ENCODE measurements at regions not wholly inside any gene's neighbourhood (a gene's known extent, or its start where the extent isn't known, plus 50 kb on each side); places are given as distances from the start of the nearest gene placed in this dataset.

- ATAC-seq (ENCODE audit: low FRiP score) (no peak), DNase-seq (no peak)
- intact Hi-C loops (cut with DNase I) = no loop called here
- peaks cover 2 to 5% of the 10 kb centered on the region in 2 donors for H3K4me1 ChIP-seq (ENCODE audit: control insufficient read depth in 1 of 2, insufficient read depth in 2 of 2, low read length in 2 of 2)
- no peaks in the 10 kb centered on the region for H3K27me3 ChIP-seq (ENCODE audit: control insufficient read depth in 1 of 2, insufficient read depth in 2 of 2, low read length in 1 of 2)
- no peak overlapping the region for H3K27ac ChIP-seq (ENCODE audit: low read depth in 1 of 2, low read length in 2 of 2)
- WGBS, 2 donors = 98 to 100% methylated on average over 3 of the region's 3 CpGs
- no peaks in the 10 kb centered on the region for H3K9me3 ChIP-seq (ENCODE audit: control insufficient read depth, low read length)
- no peaks in the 10 kb centered on the region for H3K36me3 ChIP-seq (ENCODE audit: control insufficient read depth in 1 of 2, insufficient read depth in 2 of 2, low read length in 1 of 2)
- no peak overlapping the region for H3K4me3 ChIP-seq (ENCODE audit: low read length in 2 of 2)
Measured at GRCh38 chr14:85421186-85421877, 108.6 kb upstream of the FLRT2 start.

- Histone ChIP-seq H3K9me3 (ENCODE audit: control insufficient read depth, low read length) (no peaks in the 10 kb centered on the region), H3K4me3 (ENCODE audit: low read length in 2 of 2) (no peak overlapping the region), H3K27ac (ENCODE audit: low read depth in 1 of 2, low read length in 2 of 2) (no peak overlapping the region), H3K4me1 (ENCODE audit: control insufficient read depth in 1 of 2, insufficient read depth in 2 of 2, low read length in 2 of 2) (peaks cover 2 to 5% of the 10 kb centered on the region in 2 donors), H3K36me3 (ENCODE audit: control insufficient read depth in 1 of 2, insufficient read depth in 2 of 2, low read length in 1 of 2) (no peaks in the 10 kb centered on the region), H3K27me3 (ENCODE audit: control insufficient read depth in 1 of 2, insufficient read depth in 2 of 2, low read length in 1 of 2) (no peaks in the 10 kb centered on the region)
- intact Hi-C loops (cut with DNase I) = no loop called here
- DNase-seq = no peak
- 96 to 98% methylated on average over 3 of the region's 3 CpGs for WGBS, 2 donors
- ATAC-seq (ENCODE audit: low FRiP score) = no peak
Measured at GRCh38 chr14:85423889-85424288, 106.1 kb upstream of the FLRT2 start.

- H3K27me3 ChIP-seq (ENCODE audit: control insufficient read depth in 1 of 2, insufficient read depth in 2 of 2, low read length in 1 of 2) = no peaks in the 10 kb centered on the region
- no peak overlapping the region for H3K4me3 ChIP-seq (ENCODE audit: low read length in 2 of 2)
- peaks cover 2 to 5% of the 10 kb centered on the region in 2 donors for H3K4me1 ChIP-seq (ENCODE audit: control insufficient read depth in 1 of 2, insufficient read depth in 2 of 2, low read length in 2 of 2)
- no peak for DNase-seq
- H3K9me3 ChIP-seq (ENCODE audit: control insufficient read depth, low read length) = no peaks in the 10 kb centered on the region
- WGBS, 2 donors = 67 to 70% methylated on average over 3 of the region's 3 CpGs
- no peak for ATAC-seq (ENCODE audit: low FRiP score)
- no peaks in the 10 kb centered on the region for H3K36me3 ChIP-seq (ENCODE audit: control insufficient read depth in 1 of 2, insufficient read depth in 2 of 2, low read length in 1 of 2)
- intact Hi-C loops (cut with DNase I) = no loop called here
- no peak overlapping the region for H3K27ac ChIP-seq (ENCODE audit: low read depth in 1 of 2, low read length in 2 of 2)
Measured at GRCh38 chr14:85425507-85425906, 104.4 kb upstream of the FLRT2 start.

GRCh38 chr14:85426068-85426935 is 103.6 kb upstream of the FLRT2 start:
- Histone ChIP-seq H3K27me3 (ENCODE audit: control insufficient read depth in 1 of 2, insufficient read depth in 2 of 2, low read length in 1 of 2) (no peaks in the 10 kb centered on the region), H3K27ac (ENCODE audit: low read depth in 1 of 2, low read length in 2 of 2) (no peak overlapping the region), H3K4me1 (ENCODE audit: control insufficient read depth in 1 of 2, insufficient read depth in 2 of 2, low read length in 2 of 2) (peaks cover 2 to 5% of the 10 kb centered on the region in 2 donors), H3K36me3 (ENCODE audit: control insufficient read depth in 1 of 2, insufficient read depth in 2 of 2, low read length in 1 of 2) (no peaks in the 10 kb centered on the region), H3K4me3 (ENCODE audit: low read length in 2 of 2) (no peak overlapping the region), H3K9me3 (ENCODE audit: control insufficient read depth, low read length) (no peaks in the 10 kb centered on the region)
- DNase-seq (no peak), ATAC-seq (ENCODE audit: low FRiP score) (no peak)
- 26 to 28% methylated on average over 4 of the region's 4 CpGs for WGBS, 2 donors
- intact Hi-C loops (cut with DNase I) = no loop called here

GRCh38 chr14:85428926-85429325 is 101.0 kb upstream of the FLRT2 start:
- no peaks in the 10 kb centered on the region for H3K27me3 ChIP-seq (ENCODE audit: control insufficient read depth in 1 of 2, insufficient read depth in 2 of 2, low read length in 1 of 2)
- no peak for ATAC-seq (ENCODE audit: low FRiP score)
- peaks cover 2 to 5% of the 10 kb centered on the region in 2 donors for H3K4me1 ChIP-seq (ENCODE audit: control insufficient read depth in 1 of 2, insufficient read depth in 2 of 2, low read length in 2 of 2)
- no peaks in the 10 kb centered on the region for H3K9me3 ChIP-seq (ENCODE audit: control insufficient read depth, low read length)
- no peak for DNase-seq
- no peaks in the 10 kb centered on the region for H3K36me3 ChIP-seq (ENCODE audit: control insufficient read depth in 1 of 2, insufficient read depth in 2 of 2, low read length in 1 of 2)
- intact Hi-C loops (cut with DNase I) = no loop called here
- 86 to 94% methylated on average over 2 of the region's 2 CpGs for WGBS, 2 donors
- no peak overlapping the region for H3K27ac ChIP-seq (ENCODE audit: low read depth in 1 of 2, low read length in 2 of 2)
- no peak overlapping the region for H3K4me3 ChIP-seq (ENCODE audit: low read length in 2 of 2)

- no peak overlapping the region for H3K27ac ChIP-seq (ENCODE audit: low read depth in 1 of 2, low read length in 2 of 2)
- ATAC-seq (ENCODE audit: low FRiP score) = no peak
- H3K9me3 ChIP-seq (ENCODE audit: control insufficient read depth, low read length) = no peaks in the 10 kb centered on the region
- H3K4me1 ChIP-seq (ENCODE audit: control insufficient read depth in 1 of 2, insufficient read depth in 2 of 2, low read length in 2 of 2) = no peaks in the 10 kb centered on the region
- H3K36me3 ChIP-seq (ENCODE audit: control insufficient read depth in 1 of 2, insufficient read depth in 2 of 2, low read length in 1 of 2) = no peaks in the 10 kb centered on the region
- no peak for DNase-seq
- 98 to 100% methylated on average over 1 of the region's 1 CpG for WGBS, 2 donors
- H3K4me3 ChIP-seq (ENCODE audit: low read length in 2 of 2) = no peak overlapping the region
- no peaks in the 10 kb centered on the region for H3K27me3 ChIP-seq (ENCODE audit: control insufficient read depth in 1 of 2, insufficient read depth in 2 of 2, low read length in 1 of 2)
- intact Hi-C loops (cut with DNase I) = no loop called here
Measured at GRCh38 chr14:85437148-85437547, 92.8 kb upstream of the FLRT2 start.

- ATAC-seq (ENCODE audit: low FRiP score) (no peak), DNase-seq (no peak)
- H3K9me3 ChIP-seq (ENCODE audit: control insufficient read depth, low read length) = no peaks in the 10 kb centered on the region
- H3K4me3 ChIP-seq (ENCODE audit: low read length in 2 of 2) = no peak overlapping the region
- H3K36me3 ChIP-seq (ENCODE audit: control insufficient read depth in 1 of 2, insufficient read depth in 2 of 2, low read length in 1 of 2) = no peaks in the 10 kb centered on the region
- no peak overlapping the region for H3K27ac ChIP-seq (ENCODE audit: low read depth in 1 of 2, low read length in 2 of 2)
- H3K4me1 ChIP-seq (ENCODE audit: control insufficient read depth in 1 of 2, insufficient read depth in 2 of 2, low read length in 2 of 2) = no peaks in the 10 kb centered on the region
- no peaks in the 10 kb centered on the region for H3K27me3 ChIP-seq (ENCODE audit: control insufficient read depth in 1 of 2, insufficient read depth in 2 of 2, low read length in 1 of 2)
- intact Hi-C loops (cut with DNase I) = no loop called here
- 97 to 98% methylated on average over 13 of the region's 13 CpGs for WGBS, 2 donors
Measured at GRCh38 chr14:85438001-85438400, 91.9 kb upstream of the FLRT2 start.

GRCh38 chr14:85438481-85438942 is 91.4 kb upstream of the FLRT2 start:
- Histone ChIP-seq H3K27ac (ENCODE audit: low read depth in 1 of 2, low read length in 2 of 2) (no peak overlapping the region), H3K36me3 (ENCODE audit: control insufficient read depth in 1 of 2, insufficient read depth in 2 of 2, low read length in 1 of 2) (no peaks in the 10 kb centered on the region), H3K9me3 (ENCODE audit: control insufficient read depth, low read length) (no peaks in the 10 kb centered on the region), H3K4me1 (ENCODE audit: control insufficient read depth in 1 of 2, insufficient read depth in 2 of 2, low read length in 2 of 2) (no peaks in the 10 kb centered on the region), H3K4me3 (ENCODE audit: low read length in 2 of 2) (no peak overlapping the region), H3K27me3 (ENCODE audit: control insufficient read depth in 1 of 2, insufficient read depth in 2 of 2, low read length in 1 of 2) (no peaks in the 10 kb centered on the region)
- ATAC-seq (ENCODE audit: low FRiP score) = no peak
- WGBS, 2 donors = 75 to 77% methylated on average over 4 of the region's 4 CpGs
- intact Hi-C loops (cut with DNase I) = no loop called here
- no peak for DNase-seq

Measured in aorta (tissue), 5 donors.